Cardiac septum (tissue), 1 donor: ENCODE measurements at regions not wholly inside any gene's neighbourhood (a gene's known extent, or its start where the extent isn't known, plus 50 kb on each side); places are given as distances from the start of the nearest gene placed in this dataset.
"Not testable (repeated sequence)": the region's sequence is repeated elsewhere in the genome, so short reads cannot be mapped to it uniquely, and the experiment has no call there.

ENCODE experiments used
- DNase-seq: peaks from one replicate; pipeline ENCODE4 v3.0.0-alpha.2; 2020; ENCODE audit warnings: low spot score
- intact Hi-C: fragments of 100-400 bp; cut with DNase I; formaldehyde crosslinking; loops from one replicate; pipeline ENCODE4 v1.14.0; 2022
- donor health status: DM: no; HTN: no; CAD: no.

DNA sequence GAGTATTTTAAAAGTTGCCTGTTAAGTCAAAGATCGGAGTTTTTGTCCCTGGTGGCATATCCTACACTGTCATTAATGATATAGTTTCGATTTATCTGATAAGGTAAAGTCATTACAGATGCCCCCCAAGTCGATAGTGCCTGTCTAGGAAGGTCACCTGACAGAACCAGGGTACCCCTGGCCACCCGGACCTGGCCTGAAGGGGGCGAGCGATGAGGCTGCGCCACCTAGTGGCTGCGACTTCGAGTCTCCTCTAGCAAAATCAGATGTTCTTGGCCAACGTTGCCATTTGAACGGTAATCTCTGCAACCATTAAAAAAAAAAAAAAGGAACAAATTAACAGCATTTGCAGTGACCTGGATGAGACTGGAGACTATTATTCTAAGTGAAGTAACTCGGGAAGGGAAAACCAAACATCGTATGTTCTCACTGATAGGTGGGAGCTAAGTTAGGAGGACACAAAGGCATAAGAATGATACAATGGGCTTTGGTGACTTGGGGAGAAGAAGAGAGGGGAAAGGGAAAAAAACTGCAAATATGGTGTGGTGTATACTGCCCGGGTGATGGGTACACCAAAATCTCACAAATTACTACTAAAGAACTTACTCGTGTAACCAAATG is 565.1 kb downstream of the LIG4 start:
- DNase-seq = no peak
- intact Hi-C loops = no loop called here

DNA sequence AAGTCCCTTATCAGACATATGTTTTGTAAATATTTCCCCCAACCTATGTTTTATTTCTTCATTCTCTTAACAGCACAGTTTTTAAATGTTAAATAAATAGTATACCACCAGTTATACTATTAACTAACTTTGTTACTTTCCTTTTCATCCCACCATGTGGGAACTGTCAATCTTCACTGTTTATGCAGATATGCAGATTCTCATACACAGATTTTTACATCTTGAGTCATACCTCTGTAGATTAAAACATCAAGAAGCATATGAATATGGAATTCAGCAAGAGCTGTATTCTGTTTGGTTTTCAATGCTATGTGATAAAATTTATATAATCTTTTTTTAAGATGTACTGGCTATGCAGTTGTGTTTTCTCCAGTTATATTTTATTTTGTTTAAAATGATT is 566.3 kb downstream of the LIG4 start:
- intact Hi-C loops = loop anchor here (5.0 to 10.0 kb wide), 3 partner anchors 216 to 442 kb away; a partner anchor contains a TSS
- no peak for DNase-seq

DNA sequence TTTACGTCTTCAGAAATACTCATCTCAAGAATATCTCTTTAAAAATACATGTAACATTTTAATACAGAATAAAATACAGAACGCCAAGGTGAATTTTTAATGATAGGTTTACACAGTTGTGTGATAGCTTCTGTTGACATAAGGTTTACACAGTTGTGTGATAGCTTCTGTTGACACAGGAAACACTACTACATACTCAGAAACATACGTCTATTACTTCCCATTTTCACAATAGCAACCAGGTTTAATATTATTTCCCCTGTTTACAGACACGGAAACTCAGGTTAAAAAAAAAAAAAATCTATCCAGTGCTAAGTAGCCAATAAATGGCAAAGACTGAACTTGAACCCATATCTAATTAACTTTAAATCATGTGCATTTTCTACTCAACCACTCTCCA is 571.2 kb downstream of the LIG4 start:
- intact Hi-C loops = loop anchor here (10.0 kb wide), 2 partner anchors 221 to 269 kb away; a partner anchor contains a TSS
- DNase-seq = no peak

DNA sequence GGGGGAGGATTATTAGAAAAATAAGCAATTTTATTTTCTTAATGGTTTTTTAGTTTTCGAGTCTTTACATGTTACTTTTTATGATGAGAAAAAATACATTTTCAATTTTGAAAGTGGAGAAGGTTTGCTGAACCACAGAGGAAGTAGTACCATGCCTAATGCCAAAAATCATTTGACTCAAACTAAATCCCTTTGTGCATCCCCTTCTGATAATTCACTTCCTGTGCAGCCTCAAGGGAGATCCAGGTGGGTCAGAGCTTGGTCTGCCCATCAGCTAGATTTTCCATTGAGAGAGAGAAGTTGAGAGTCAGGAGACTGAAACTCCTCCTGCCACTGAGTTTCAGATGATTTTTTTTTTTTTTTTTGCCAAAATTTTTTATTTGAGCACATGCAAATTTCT is 571.7 kb downstream of the LIG4 start:
- no peak for DNase-seq
- intact Hi-C loops = loop anchor here (10.0 kb wide), 2 partner anchors 221 to 269 kb away; a partner anchor contains a TSS

DNA sequence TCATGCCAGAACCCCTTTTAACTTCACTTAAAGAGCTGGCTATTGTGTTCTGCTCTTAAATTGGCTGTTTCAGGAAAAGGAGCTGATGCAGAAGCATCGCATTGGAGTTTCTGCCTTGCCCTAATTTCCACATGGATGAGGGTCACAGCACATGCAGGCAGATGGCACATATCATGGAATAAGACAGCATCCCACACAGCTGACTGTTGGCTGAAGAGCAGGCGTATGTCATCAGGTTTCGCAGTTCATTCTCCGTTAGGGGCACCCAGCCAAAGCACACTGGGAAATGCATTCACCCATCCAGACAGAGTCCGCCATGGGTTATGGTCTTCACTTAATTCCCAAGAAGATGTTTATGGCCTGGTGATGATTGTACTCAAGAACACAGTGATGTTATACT is 572.5 kb downstream of the LIG4 start:
- intact Hi-C loops = loop anchor here (10.0 kb wide), 2 partner anchors 222 to 268 kb away; a partner anchor contains a TSS
- no peak for DNase-seq

DNA sequence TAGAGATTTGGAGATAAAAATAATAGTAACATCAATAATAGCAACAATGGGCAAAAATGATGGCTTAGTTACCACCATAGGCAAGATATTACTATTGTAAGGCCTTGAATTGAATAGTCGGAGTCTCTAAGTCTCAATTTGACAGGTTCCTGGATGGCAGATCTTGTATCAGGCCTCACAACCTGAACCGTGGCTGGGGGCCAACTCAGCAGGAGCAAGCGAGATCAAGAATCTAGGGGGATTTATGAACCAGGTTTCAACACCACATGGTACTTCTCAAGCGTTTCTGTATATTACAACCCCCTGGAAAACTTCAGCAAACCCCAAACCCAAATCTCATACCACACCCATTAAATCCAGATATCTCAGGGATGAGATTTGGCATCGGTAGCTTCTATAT is 573.8 kb downstream of the LIG4 start:
- intact Hi-C loops = loop anchor here (10.0 kb wide), 2 partner anchors 223 to 267 kb away; a partner anchor contains a TSS
- DNase-seq = no peak

DNA sequence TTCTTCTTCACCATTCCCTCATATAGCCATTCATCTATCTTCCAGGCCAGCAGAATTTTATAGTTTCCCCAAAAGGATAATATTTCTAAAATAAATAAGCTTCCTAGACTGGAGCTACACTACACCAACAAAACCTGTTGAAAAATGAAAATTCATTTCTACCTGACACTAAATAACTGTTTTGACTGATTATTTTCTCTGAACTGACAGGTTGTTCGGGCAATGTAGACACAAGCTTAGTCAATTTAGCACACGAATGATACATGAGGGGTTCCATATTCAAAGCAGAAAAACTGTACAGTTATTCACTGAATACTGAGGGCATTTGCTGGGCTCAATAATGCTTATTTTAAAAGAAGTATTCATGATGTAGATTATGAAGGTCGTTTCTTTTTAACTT is 589.7 kb downstream of the LIG4 start:
- intact Hi-C loops = no loop called here
- DNase-seq = no peak

DNA sequence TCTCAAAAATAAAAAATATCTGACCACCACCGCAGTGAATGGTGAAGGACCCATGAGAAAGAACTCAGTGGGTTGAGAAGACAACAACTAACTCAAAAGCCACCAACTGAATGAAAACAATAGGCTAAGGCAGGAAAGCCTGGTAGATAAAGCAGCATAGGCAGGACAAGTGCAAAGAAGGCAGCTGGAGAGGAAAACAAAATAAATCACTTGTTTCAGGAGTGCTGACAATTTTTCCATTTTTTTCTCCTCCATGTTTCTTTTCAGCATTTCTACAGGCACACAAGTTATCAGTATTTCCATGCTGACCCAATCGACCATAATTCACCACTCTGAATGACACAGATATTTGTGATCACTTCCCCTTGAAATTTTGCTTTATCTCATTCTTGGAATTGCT is 597.8 kb downstream of the LIG4 start:
- no peak for DNase-seq
- intact Hi-C loops = no loop called here

DNA sequence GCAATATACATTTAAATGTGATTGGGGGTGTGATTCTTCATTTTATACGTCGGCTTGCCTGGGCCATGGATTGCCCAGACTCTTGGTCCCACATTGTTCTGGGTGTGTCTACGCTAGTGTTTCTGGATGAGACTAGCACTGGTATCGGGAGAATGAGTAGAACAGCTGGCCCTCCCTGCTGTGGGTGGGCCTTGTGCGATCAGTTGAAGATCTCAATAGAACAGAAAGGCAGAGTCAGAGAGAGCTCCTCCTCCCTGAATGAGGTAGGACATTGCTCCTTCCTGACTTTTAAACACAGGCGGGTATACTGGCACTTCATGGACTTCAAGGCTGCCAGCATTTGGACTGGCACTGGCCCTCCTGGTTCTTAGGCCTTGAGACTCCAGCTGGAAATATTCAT is 603.0 kb downstream of the LIG4 start:
- intact Hi-C loops = no loop called here
- no peak for DNase-seq

DNA sequence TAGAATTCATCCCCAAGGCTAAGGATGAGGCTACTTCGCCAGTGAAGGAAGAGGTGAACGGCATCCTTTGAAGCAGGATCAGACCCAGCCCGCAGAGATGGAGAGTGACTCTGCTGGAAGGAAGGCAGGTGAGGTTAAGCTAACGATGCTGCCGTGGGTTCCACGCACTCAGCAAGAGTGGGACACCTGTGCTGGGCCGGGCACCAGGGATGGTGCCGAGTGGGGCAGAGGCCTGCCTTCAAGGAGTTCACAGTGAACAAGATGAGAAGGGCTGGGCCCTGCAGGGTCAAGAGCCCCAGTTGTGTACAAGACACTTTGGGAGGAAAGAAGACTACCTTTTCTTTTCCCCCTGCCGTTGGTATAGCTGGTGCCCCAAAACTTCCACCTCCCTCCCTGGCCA is 606.6 kb downstream of the LIG4 start:
- intact Hi-C loops = no loop called here
- DNase-seq = no peak

DNA sequence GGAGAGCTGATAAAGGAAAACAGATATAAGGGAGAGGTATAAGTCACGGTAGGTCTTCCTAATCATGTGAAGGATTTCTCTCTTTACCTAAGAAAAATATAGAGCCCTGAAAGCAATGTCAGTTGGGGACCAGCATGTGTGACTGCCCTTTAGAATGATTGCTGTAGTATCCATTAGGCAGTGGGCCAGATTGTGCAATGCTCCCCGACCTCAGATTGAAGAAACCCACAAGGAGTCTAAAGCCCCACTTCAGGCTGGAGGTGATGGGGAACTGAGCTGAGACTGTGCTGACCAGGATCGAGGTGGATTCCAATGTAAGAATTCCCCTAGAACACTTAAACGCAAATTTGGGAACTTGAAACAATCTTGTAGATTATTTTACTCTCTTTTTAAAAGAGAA is 614.4 kb downstream of the LIG4 start:
- DNase-seq = no peak
- intact Hi-C loops = no loop called here

DNA sequence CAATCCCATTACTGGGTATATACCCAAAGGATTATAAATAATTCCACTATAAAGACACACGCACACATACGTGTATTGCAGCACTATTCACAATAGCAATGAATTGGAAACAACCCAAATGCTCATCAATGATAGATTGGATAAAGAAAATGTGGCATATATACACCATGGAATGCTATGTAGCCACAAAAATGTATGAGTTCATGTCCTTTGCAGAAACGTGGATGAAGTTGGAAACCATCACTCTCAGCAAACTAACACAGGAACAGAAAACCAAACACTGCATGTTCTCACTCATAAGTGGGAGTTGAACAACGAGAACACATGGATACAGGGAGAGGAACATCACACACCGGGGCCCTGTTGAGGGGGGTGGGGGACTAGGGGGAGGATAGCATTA is 619.0 kb downstream of the LIG4 start:
- DNase-seq, intact Hi-C loops: not testable (repeated sequence)

DNA sequence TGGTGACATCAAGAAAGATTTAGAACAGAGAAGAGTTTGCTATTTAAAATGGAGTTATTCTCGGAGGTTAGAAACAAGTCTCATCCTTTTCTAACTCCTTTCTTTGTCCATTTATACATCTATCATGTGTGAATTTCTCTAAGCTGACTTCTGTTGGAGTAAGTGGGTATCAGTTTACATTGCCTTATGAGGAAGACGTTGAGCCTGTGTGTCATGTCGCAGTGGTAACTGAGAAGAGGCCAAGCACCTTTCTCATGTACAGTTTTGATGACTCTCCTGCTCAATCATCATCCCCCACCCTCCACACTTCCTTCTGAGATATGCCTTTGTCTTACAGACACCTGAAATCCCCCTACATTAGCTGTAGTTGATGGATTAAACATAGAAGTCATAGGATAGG is 624.8 kb downstream of the LIG4 start:
- no peak for DNase-seq
- intact Hi-C loops = no loop called here

DNA sequence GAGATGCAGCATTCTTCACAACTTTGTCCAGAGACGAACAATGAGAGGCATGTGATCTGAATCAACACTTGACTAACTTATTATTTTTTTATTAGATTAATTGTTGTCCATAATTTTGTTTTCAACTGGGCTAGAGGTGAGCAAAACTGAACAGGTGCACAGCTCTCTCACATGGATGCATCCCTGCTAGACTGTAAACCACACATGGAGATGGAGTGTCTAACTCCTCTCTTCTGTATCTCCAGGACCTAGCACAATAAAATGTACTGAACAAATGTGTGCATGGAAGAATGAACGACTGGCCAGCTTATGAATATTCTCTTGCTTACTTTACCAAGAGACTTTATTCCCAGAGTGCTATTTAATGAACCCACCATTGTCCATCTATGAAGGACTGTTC is 627.7 kb downstream of the LIG4 start:
- intact Hi-C loops = no loop called here

DNA sequence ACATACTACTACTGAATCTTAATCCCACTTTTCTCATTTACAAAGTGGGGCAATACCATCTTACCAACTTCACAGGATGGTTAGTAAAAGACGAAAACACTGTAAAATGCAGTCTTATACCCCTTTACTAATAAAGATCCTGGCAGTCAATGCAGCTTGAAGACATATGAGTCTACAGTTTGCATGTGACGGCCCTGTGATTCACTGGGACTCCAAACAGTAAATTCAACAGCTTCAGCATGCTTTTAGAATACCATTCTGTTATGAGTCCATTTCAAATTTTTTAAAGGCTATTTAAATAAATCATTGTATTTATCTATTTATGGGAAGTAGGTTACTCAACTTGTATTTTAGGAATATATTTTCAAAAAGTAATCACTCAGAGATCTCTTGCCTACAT is 629.1 kb downstream of the LIG4 start:
- intact Hi-C loops = no loop called here
- no peak for DNase-seq

More for the DNA sequence above, 627.7 kb downstream of the LIG4 start:
- DNase-seq = no peak

DNA sequence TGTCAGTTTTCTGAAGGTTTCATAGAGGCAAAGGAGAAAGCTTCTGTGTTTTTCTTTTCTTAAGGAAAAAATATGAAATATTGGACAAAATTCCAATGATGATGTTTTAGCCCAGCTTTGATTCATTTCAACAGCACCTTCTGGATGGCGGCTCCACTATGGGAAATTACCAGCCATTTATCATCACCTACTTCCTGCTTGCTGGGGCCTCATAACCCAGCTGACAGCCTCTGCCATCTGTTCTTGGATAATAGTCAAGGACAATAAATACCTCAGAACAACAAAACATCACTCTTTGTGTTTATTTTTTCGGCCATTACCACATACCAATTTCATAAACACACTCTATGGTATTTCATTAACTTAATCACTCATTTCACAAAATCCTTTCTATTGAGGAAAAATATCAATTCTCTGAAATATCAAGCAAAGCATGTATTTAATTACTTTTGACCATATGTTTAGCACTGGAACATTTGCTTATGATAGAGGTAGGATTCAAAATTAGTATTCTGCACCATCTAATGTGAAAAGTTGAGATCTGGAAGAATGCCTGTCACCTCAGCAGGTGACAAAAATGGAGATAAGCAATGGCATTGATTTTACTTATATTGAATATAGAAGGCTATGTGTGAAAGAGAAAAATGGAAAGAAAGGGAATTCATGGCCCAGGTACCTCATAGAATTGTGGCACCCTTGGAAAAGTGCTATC is 629.7 kb downstream of the LIG4 start:
- intact Hi-C loops = no loop called here

DNA sequence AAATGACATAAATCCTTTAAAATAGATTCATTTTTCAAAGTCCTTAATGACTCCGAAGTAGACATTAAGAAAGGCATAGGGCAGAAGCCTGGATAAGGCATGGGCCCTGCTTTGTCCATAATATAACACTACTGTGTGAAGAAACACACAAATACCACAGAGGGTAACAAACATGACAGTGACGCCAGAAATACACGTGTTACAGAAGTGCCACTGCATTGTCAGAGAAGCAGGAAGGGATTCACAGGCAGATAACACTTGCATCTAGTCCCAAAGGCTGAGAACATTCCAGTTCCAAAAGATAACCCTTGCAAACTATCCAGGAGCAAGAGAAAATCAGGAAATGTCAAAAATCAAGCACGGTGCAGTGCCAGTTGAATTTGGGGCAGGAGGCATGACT is 633.2 kb downstream of the LIG4 start:
- DNase-seq = no peak
- intact Hi-C loops = no loop called here

More for the DNA sequence above, 629.7 kb downstream of the LIG4 start:
- no peak for DNase-seq

DNA sequence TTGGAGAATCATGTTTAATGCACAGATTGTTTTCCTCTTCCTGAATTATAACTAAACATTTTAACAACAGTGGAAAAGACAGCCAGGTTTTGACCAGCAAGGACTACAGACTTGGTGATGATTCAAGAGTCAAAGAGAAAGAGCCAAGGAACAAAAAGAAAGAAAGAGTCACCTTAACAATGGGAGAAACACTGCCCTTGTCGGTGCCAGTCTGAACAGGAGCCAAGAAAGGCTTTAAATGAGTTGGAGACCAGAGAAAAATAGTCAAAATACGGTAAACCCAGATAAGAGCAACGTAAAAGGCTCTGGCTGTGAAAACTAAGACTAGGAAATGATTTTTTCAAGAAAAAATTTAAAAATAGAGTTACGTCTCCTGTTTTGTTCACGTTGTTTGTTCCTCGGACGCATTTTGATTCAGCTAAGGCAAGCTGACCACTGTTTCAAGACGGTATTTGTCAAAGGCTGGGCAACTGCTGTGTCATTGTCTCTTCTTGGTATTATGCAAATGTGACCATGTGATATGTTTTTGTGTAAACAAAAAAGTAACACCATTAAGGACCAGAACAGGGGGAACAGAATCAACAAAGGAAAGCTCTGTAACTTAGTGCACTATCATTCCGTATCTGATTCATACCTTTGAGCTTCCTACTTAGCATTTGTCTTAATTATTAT is 634.5 kb downstream of the LIG4 start:
- intact Hi-C loops = no loop called here

DNA sequence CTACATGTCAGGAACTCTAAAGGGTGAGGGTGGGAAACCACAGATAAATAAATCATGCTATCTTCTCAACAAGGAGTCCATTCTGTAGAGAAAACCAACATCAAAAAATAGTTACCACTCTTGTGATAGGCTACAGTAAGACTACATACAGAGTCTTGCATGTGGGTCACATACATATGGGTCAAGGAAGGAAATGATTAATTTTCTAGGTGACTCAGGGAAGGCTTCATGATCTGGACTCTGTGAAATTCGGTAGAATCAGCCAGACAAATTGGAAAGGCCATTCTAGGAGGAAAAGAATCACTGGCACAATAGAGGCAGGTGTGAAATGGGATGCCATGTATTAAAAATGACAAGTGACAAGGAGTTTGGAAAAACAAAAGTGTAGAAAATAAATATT is 638.9 kb downstream of the LIG4 start:
- intact Hi-C loops = no loop called here

More for the DNA sequence above, 634.5 kb downstream of the LIG4 start:
- DNase-seq = no peak

DNA sequence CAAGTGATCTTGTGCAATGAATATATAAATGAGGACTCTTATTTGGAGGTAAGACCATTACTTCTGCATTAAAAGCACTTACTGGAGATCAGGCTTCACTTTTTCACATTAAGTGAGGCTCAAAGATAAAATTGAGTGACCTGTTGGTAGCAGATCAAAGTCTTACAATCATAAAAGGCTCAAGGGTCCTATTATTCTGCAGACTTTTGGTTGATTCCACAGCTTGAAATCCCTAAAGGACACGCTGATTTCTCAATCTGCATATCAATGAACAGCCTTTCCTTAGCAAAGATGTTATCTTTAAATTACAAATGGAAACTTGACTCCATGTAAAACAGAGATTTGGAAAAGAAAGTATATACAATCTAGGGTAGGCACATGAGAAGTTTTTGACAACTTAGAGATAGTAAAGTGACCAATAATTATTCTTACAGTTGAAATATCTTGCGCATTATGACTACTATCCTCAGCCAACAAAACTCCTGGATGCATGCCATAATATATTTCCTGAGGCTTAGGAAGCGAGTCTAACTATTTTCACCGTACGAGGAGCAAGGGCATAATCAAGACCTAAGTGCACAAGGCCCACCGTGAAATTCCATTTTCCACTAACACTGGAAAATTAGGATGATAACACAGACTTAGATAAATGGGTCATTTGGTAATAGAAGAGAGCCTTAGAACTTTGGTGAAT is 640.7 kb downstream of the LIG4 start:
- DNase-seq = no peak
- intact Hi-C loops = no loop called here

More for the DNA sequence above, 638.9 kb downstream of the LIG4 start:
- DNase-seq = no peak
